ENCODE measurements at regions not wholly inside any gene's neighbourhood (a gene's known extent, or its start where the extent isn't known, plus 50 kb on each side); places are given as distances from the start of the nearest gene placed in this dataset.

GRCh38 chr16:48447428-48447827 lies 62.2 kb upstream of the SIAH1 start:
- no peak for TF ChIP-seq EZH2phosphoT487 (IDR thresholded peaks at IDR 0.05; ENCODE audit: borderline replicate concordance)
- TF ChIP-seq, protein P1, sequence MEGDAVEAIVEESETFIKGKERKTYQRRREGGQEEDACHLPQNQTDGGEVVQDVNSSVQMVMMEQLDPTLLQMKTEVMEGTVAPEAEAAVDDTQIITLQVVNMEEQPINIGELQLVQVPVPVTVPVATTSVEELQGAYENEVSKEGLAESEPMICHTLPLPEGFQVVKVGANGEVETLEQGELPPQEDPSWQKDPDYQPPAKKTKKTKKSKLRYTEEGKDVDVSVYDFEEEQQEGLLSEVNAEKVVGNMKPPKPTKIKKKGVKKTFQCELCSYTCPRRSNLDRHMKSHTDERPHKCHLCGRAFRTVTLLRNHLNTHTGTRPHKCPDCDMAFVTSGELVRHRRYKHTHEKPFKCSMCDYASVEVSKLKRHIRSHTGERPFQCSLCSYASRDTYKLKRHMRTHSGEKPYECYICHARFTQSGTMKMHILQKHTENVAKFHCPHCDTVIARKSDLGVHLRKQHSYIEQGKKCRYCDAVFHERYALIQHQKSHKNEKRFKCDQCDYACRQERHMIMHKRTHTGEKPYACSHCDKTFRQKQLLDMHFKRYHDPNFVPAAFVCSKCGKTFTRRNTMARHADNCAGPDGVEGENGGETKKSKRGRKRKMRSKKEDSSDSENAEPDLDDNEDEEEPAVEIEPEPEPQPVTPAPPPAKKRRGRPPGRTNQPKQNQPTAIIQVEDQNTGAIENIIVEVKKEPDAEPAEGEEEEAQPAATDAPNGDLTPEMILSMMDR (conservative IDR thresholded peaks at IDR 0.05; ENCODE audit: low read length) = no peak
- H3K9me3 ChIP-seq (ENCODE audit: insufficient read depth, low read depth, low read length) = no peaks in the 10 kb centered on the region
- H3K27me3 ChIP-seq (ENCODE audit: insufficient read depth, low read length, poor library complexity, severe bottlenecking) = no peaks in the 10 kb centered on the region
- no peak overlapping the region for H2AFZ ChIP-seq (ENCODE audit: low read length)
- no peak overlapping the region for H3K9ac ChIP-seq (ENCODE audit: low read depth, low read length, poor library complexity, severe bottlenecking)
- no peaks in the 10 kb centered on the region for H3K9me2 ChIP-seq (replicated peaks; ENCODE audit: low read depth, low read length)
- no peak overlapping the region for H3K4me3 ChIP-seq (ENCODE audit: low read length, poor library complexity, severe bottlenecking)
- H3K36me3 ChIP-seq (ENCODE audit: insufficient read depth, low read length) = no peaks in the 10 kb centered on the region
- no peak overlapping the region for H3K4me2 ChIP-seq (ENCODE audit: low read depth, low read length, poor library complexity, severe bottlenecking)
- H4K20me1 ChIP-seq (ENCODE audit: insufficient read depth, low read length, poor library complexity, severe bottlenecking) = no peaks in the 10 kb centered on the region
- H3K79me2 ChIP-seq (ENCODE audit: insufficient read depth, low read length) = no peaks in the 10 kb centered on the region
- no peaks in the 10 kb centered on the region for H3F3A ChIP-seq (ENCODE audit: low read depth)
- H3K4me1 ChIP-seq (ENCODE audit: insufficient read depth, low read length, poor library complexity, severe bottlenecking) = no peaks in the 10 kb centered on the region

GRCh38 chr16:48446534-48446920 lies 61.3 kb upstream of the SIAH1 start:
- Histone ChIP-seq H3K4me1 (ENCODE audit: insufficient read depth, low read length, poor library complexity, severe bottlenecking) (no peaks in the 10 kb centered on the region), H3K4me2 (ENCODE audit: low read depth, low read length, poor library complexity, severe bottlenecking) (no peak overlapping the region), H3K4me3 (ENCODE audit: low read length, poor library complexity, severe bottlenecking) (no peak overlapping the region), H3K9me2 (replicated peaks; ENCODE audit: low read depth, low read length) (no peaks in the 10 kb centered on the region), H3K9me3 (ENCODE audit: insufficient read depth, low read depth, low read length) (no peaks in the 10 kb centered on the region), H3F3A (ENCODE audit: low read depth) (no peaks in the 10 kb centered on the region), H3K36me3 (ENCODE audit: insufficient read depth, low read length) (no peaks in the 10 kb centered on the region), H4K20me1 (ENCODE audit: insufficient read depth, low read length, poor library complexity, severe bottlenecking) (no peaks in the 10 kb centered on the region), H3K27me3 (ENCODE audit: insufficient read depth, low read length, poor library complexity, severe bottlenecking) (no peaks in the 10 kb centered on the region), H3K79me2 (ENCODE audit: insufficient read depth, low read length) (no peaks in the 10 kb centered on the region), H2AFZ (ENCODE audit: low read length) (no peak overlapping the region), H3K9ac (ENCODE audit: low read depth, low read length, poor library complexity, severe bottlenecking) (no peak overlapping the region)
- TF ChIP-seq, protein P1 (conservative IDR thresholded peaks at IDR 0.05; ENCODE audit: low read length) = no peak
- no peak for TF ChIP-seq EZH2phosphoT487 (IDR thresholded peaks at IDR 0.05; ENCODE audit: borderline replicate concordance)

- no peak for TF ChIP-seq EZH2phosphoT487 (IDR thresholded peaks at IDR 0.05; ENCODE audit: borderline replicate concordance)
- TF ChIP-seq, protein P1 (conservative IDR thresholded peaks at IDR 0.05; ENCODE audit: low read length) = no peak
- H4K20me1 ChIP-seq (ENCODE audit: insufficient read depth, low read length, poor library complexity, severe bottlenecking) = no peaks in the 10 kb centered on the region
- no peak overlapping the region for H3K4me2 ChIP-seq (ENCODE audit: low read depth, low read length, poor library complexity, severe bottlenecking)
- no peaks in the 10 kb centered on the region for H3K9me2 ChIP-seq (replicated peaks; ENCODE audit: low read depth, low read length)
- H3F3A ChIP-seq (ENCODE audit: low read depth) = no peaks in the 10 kb centered on the region
- no peaks in the 10 kb centered on the region for H3K36me3 ChIP-seq (ENCODE audit: insufficient read depth, low read length)
- H3K27me3 ChIP-seq (ENCODE audit: insufficient read depth, low read length, poor library complexity, severe bottlenecking) = no peaks in the 10 kb centered on the region
- no peaks in the 10 kb centered on the region for H3K4me1 ChIP-seq (ENCODE audit: insufficient read depth, low read length, poor library complexity, severe bottlenecking)
- no peaks in the 10 kb centered on the region for H3K9me3 ChIP-seq (ENCODE audit: insufficient read depth, low read depth, low read length)
- no peaks in the 10 kb centered on the region for H3K79me2 ChIP-seq (ENCODE audit: insufficient read depth, low read length)
- no peak overlapping the region for H2AFZ ChIP-seq (ENCODE audit: low read length)
- no peak overlapping the region for H3K4me3 ChIP-seq (ENCODE audit: low read length, poor library complexity, severe bottlenecking)
- H3K9ac ChIP-seq (ENCODE audit: low read depth, low read length, poor library complexity, severe bottlenecking) = no peak overlapping the region
These were observed 60.7 kb upstream of the SIAH1 start for GRCh38 chr16:48445782-48446533.

All from Loucy (cell line).